GM13976 (cell line): ENCODE measurements at regions not wholly inside any gene's neighbourhood (a gene's known extent, or its start where the extent isn't known, plus 50 kb on each side); places are given as distances from the start of the nearest gene placed in this dataset.

ENCODE experiments used
- DNase-seq: peaks from one replicate; pipeline ENCODE4 v3.0.0; 2012; ENCODE audit warnings: low spot score
- CTCF ChIP-seq: IDR thresholded peaks from 2 replicates; pipeline ENCODE4 v1.5.1; 2012; ENCODE audit warnings: borderline replicate concordance, mild to moderate bottlenecking; ENCODE audit not compliant: insufficient read depth; ENCODE audit errors: extremely low read depth, missing control alignments, control extremely low read depth
- in situ Hi-C: fragments of 300-500 bp; cut with MboI; formaldehyde crosslinking; loops from one replicate; pipeline ENCODE4 v1.12.0; 2022; ENCODE audit warnings: low sequenced_read_pairs, mixed read lengths, inconsistent platforms; ENCODE audit not compliant: unreplicated experiment

- no peak for TF ChIP-seq CTCF
- in situ Hi-C loops, result no loop called here
- DNase-seq, result no peak
These were observed 655.3 kb downstream of the SH3BGRL start for GRCh38 chrX:81857192-81857591.

GRCh38 chrX:81866873-81867272 lies 665.0 kb downstream of the SH3BGRL start:
- in situ Hi-C loops, result no loop called here

GRCh38 chrX:81868979-81869378 lies 667.1 kb downstream of the SH3BGRL start:
- in situ Hi-C loops, result no loop called here
- TF ChIP-seq CTCF, result no peak

More at GRCh38 chrX:81866873-81867272, 665.0 kb downstream of the SH3BGRL start:
- DNase-seq, result no peak
- TF ChIP-seq CTCF, result no peak

GRCh38 chrX:81874807-81875206 lies 672.9 kb downstream of the SH3BGRL start:
- no peak for TF ChIP-seq CTCF
- DNase-seq, result no peak
- in situ Hi-C loops, result no loop called here

More at GRCh38 chrX:81868979-81869378, 667.1 kb downstream of the SH3BGRL start:
- DNase-seq, result no peak

- no peak for TF ChIP-seq CTCF
- DNase-seq, result no peak
- in situ Hi-C loops, result no loop called here
These were observed 673.9 kb downstream of the SH3BGRL start for GRCh38 chrX:81875800-81876199.

GRCh38 chrX:81876437-81876836 lies 674.5 kb downstream of the SH3BGRL start:
- in situ Hi-C loops, result no loop called here
- DNase-seq, result no peak
- no peak for TF ChIP-seq CTCF

- in situ Hi-C loops, result no loop called here
- no peak for TF ChIP-seq CTCF
- no peak for DNase-seq
These were observed 688.6 kb downstream of the SH3BGRL start for GRCh38 chrX:81890521-81890920.
